ENCODE measurements at regions not wholly inside any gene's neighbourhood (a gene's known extent, or its start where the extent isn't known, plus 50 kb on each side); places are given as distances from the start of the nearest gene placed in this dataset.
A peak's percentile ranks its signal among the peaks of the same experiment; 100 is the strongest.

DNA sequence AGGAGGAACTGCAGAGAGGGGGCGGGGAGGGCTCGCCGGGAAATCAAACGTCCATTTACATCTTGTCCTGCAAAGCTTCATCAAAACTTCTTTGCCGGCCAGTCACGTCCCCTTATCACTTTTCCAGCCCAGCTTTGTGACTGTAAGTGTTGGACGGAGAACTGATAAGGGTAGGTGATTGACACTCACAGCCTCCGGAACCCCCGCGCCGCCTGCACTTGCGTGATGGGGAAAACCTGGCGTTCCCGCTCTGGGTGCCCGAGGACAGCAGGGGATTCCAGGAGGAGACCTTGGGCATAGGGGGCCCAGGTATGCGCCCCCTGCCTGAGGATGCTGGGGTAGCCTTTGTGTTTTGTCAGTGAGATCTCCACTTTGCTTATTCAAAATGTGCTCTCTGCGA, 72.8 kb upstream of the ANKRD34C start:
- CTCF ChIA-PET, result no interaction called here
- intact Hi-C loops (cut with micrococcal nuclease; ENCODE audit: unreplicated experiment), result no loop called here
- no peak for DNase-seq
- BruUV-seq (replicated peaks), result no TSS peak
- Mint-ChIP-seq H3K27ac (ENCODE audit: unreplicated experiment) (no peak overlapping the region), H3K4me3 (ENCODE audit: low read depth, unreplicated experiment) (no peak overlapping the region), H3K36me3 (ENCODE audit: insufficient read depth, unreplicated experiment) (no peaks in the 10 kb centered on the region), H3K27me3 (ENCODE audit: unreplicated experiment) (peaks cover 98% of the 10 kb centered on the region), H3K4me1 (ENCODE audit: low read depth, unreplicated experiment) (no peaks in the 10 kb centered on the region), H3K9me3 (ENCODE audit: low read depth, unreplicated experiment) (no peaks in the 10 kb centered on the region)
- TF ChIP-seq, protein P1, sequence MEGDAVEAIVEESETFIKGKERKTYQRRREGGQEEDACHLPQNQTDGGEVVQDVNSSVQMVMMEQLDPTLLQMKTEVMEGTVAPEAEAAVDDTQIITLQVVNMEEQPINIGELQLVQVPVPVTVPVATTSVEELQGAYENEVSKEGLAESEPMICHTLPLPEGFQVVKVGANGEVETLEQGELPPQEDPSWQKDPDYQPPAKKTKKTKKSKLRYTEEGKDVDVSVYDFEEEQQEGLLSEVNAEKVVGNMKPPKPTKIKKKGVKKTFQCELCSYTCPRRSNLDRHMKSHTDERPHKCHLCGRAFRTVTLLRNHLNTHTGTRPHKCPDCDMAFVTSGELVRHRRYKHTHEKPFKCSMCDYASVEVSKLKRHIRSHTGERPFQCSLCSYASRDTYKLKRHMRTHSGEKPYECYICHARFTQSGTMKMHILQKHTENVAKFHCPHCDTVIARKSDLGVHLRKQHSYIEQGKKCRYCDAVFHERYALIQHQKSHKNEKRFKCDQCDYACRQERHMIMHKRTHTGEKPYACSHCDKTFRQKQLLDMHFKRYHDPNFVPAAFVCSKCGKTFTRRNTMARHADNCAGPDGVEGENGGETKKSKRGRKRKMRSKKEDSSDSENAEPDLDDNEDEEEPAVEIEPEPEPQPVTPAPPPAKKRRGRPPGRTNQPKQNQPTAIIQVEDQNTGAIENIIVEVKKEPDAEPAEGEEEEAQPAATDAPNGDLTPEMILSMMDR (IDR thresholded peaks at IDR 0.05; ENCODE audit: unreplicated experiment), result peak; percentile 35

DNA sequence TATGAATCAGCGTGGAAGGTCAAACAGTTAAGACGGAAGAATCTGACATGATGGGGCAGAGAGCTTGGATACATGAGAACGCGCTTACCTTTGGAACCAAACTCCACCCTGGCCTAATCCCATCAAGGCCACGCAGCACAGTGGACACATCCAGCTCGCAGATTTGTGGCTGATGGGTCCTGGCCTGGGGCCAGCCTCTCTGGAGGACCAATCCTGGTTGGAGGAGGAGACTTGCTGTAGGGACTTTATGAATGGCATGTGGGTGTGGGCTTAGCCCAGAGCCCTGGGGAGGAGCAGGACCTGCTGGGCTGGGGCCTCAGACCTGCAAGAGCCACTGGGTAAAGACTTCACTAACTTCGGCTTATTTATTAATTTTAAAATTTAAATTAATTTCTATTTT, 73.4 kb upstream of the ANKRD34C start:
- no peak overlapping the region for H3K27ac Mint-ChIP-seq (ENCODE audit: unreplicated experiment)
- no peaks in the 10 kb centered on the region for H3K9me3 Mint-ChIP-seq (ENCODE audit: low read depth, unreplicated experiment)
- BruUV-seq (replicated peaks), result no TSS peak
- intact Hi-C loops (cut with micrococcal nuclease; ENCODE audit: unreplicated experiment), result no loop called here
- H3K4me3 Mint-ChIP-seq (ENCODE audit: low read depth, unreplicated experiment), result no peak overlapping the region
- CTCF ChIA-PET, result interaction anchor here (1.6 kb wide), 1 partner anchor 181 kb away, joined by 7 read pairs; no protein-coding TSS in a partner anchor
- no peaks in the 10 kb centered on the region for H3K36me3 Mint-ChIP-seq (ENCODE audit: insufficient read depth, unreplicated experiment)
- DNase-seq, result no peak
- peaks cover 98% of the 10 kb centered on the region for H3K27me3 Mint-ChIP-seq (ENCODE audit: unreplicated experiment)
- no peaks in the 10 kb centered on the region for H3K4me1 Mint-ChIP-seq (ENCODE audit: low read depth, unreplicated experiment)
- TF ChIP-seq, protein P1 (IDR thresholded peaks at IDR 0.05; ENCODE audit: unreplicated experiment), result no peak

DNA sequence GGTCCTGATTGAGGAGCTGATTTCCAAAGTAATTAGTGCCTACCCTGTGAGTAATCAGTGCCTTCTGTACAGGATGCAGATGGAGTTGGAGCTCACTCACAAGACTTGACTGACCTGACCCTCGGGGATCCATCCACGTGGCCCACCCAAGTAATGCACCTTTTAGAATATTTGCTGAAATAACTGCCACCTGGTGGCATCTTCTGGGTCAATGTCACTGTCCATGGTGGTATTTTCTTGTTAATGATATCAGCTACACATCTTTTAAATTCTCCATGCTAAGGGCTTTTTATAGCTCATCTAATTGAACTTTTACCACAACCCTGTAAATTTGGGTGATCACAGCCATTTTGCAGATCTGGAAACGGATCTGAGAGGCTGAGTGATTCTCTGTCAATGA, 74.3 kb upstream of the ANKRD34C start:
- intact Hi-C loops (cut with micrococcal nuclease; ENCODE audit: unreplicated experiment), result no loop called here
- BruUV-seq (replicated peaks), result no TSS peak
- Mint-ChIP-seq H3K27ac (ENCODE audit: unreplicated experiment) (no peak overlapping the region), H3K4me1 (ENCODE audit: low read depth, unreplicated experiment) (no peaks in the 10 kb centered on the region), H3K27me3 (ENCODE audit: unreplicated experiment) (peaks cover 98% of the 10 kb centered on the region), H3K4me3 (ENCODE audit: low read depth, unreplicated experiment) (no peak overlapping the region), H3K9me3 (ENCODE audit: low read depth, unreplicated experiment) (no peaks in the 10 kb centered on the region), H3K36me3 (ENCODE audit: insufficient read depth, unreplicated experiment) (no peaks in the 10 kb centered on the region)
- CTCF ChIA-PET, result interaction anchor here (1.6 to 1.9 kb wide), 3 partner anchors 9 to 180 kb away, joined by 4 to 7 read pairs (median 6); no protein-coding TSS in a partner anchor
- TF ChIP-seq, protein P1 (IDR thresholded peaks at IDR 0.05; ENCODE audit: unreplicated experiment), result no peak
- DNase-seq, result no peak

- no peaks in the 10 kb centered on the region for H3K9me3 Mint-ChIP-seq (ENCODE audit: low read depth, unreplicated experiment)
- H3K27me3 Mint-ChIP-seq (ENCODE audit: unreplicated experiment), result peaks cover 98% of the 10 kb centered on the region
- CTCF ChIA-PET, result interaction anchor here (1.7 to 1.9 kb wide), 3 partner anchors 10 to 22 kb away, joined by 4 to 6 read pairs (median 4); no protein-coding TSS in a partner anchor
These were observed 75.6 kb upstream of the ANKRD34C start for GRCh38 chr15:79206940-79207339.

More at GRCh38 chr15:79206940-79207339, 75.6 kb upstream of the ANKRD34C start:
- no peak for DNase-seq
- intact Hi-C loops (cut with micrococcal nuclease; ENCODE audit: unreplicated experiment), result no loop called here
- no peak overlapping the region for H3K4me3 Mint-ChIP-seq (ENCODE audit: low read depth, unreplicated experiment)
- TF ChIP-seq, protein P1 (IDR thresholded peaks at IDR 0.05; ENCODE audit: unreplicated experiment), result no peak
- no TSS peak for BruUV-seq (replicated peaks)
- H3K27ac Mint-ChIP-seq (ENCODE audit: unreplicated experiment), result no peak overlapping the region
- no peaks in the 10 kb centered on the region for H3K36me3 Mint-ChIP-seq (ENCODE audit: insufficient read depth, unreplicated experiment)
- H3K4me1 Mint-ChIP-seq (ENCODE audit: low read depth, unreplicated experiment), result no peaks in the 10 kb centered on the region

All from Calu3 (cell line).